Fibroblast of villous mesenchyme (primary cell): ENCODE measurements at regions not wholly inside any gene's neighbourhood (a gene's known extent, or its start where the extent isn't known, plus 50 kb on each side); places are given as distances from the start of the nearest gene placed in this dataset.

Source experiments
- DNase-seq: peaks from one replicate; pipeline ENCODE4 v3.0.0-alpha.2; 2010; ENCODE audit warnings: low read depth
- H3K4me3 ChIP-seq: 2 replicates; pipeline ENCODE4 v1.5.1; 2011; ENCODE audit warnings: low read depth, mild to moderate bottlenecking, low read length
- CTCF ChIP-seq: IDR thresholded peaks from 2 replicates; pipeline ENCODE4 v1.5.1; 2012; ENCODE audit warnings: low read depth, mild to moderate bottlenecking, low read length; ENCODE audit not compliant: insufficient read depth

- peak; percentile 32 for DNase-seq
- no peak overlapping the region for H3K4me3 ChIP-seq
- no peak for TF ChIP-seq CTCF
Observed at GRCh38 chr4:123833171-123833643, 436.6 kb downstream of the SPRY1 start.

GRCh38 chr4:123835831-123836590, 439.4 kb downstream of the SPRY1 start:
- no peak for TF ChIP-seq CTCF
- H3K4me3 ChIP-seq = no peak overlapping the region
- DNase-seq = no peak

GRCh38 chr4:123836851-123837595, 440.4 kb downstream of the SPRY1 start:
- TF ChIP-seq CTCF = no peak
- DNase-seq = no peak
- H3K4me3 ChIP-seq = no peak overlapping the region

- DNase-seq = no peak
- H3K4me3 ChIP-seq = no peak overlapping the region
- TF ChIP-seq CTCF = no peak
Observed at GRCh38 chr4:123838474-123838873, 441.9 kb downstream of the SPRY1 start.

- no peak overlapping the region for H3K4me3 ChIP-seq
- DNase-seq = no peak
- no peak for TF ChIP-seq CTCF
Observed at GRCh38 chr4:123840197-123840596, 443.6 kb downstream of the SPRY1 start.

- TF ChIP-seq CTCF = no peak
- no peak overlapping the region for H3K4me3 ChIP-seq
- DNase-seq = no peak
Observed at GRCh38 chr4:123841447-123842121, 445.0 kb downstream of the SPRY1 start.
